GM21576 (cell line): ENCODE measurements at regions not wholly inside any gene's neighbourhood (a gene's known extent, or its start where the extent isn't known, plus 50 kb on each side); places are given as distances from the start of the nearest gene placed in this dataset.

Experiments
- ATAC-seq: cut with Tn5 transposase; IDR thresholded peaks from one replicate; pipeline ENCODE4 v1.9.1; 2021; ENCODE audit warnings: mild to moderate bottlenecking, moderate library complexity; ENCODE audit not compliant: unreplicated experiment

- ATAC-seq = no peak
These were observed 617.2 kb downstream of the CDH18 start for GRCh38 chr5:19370655-19371386.

GRCh38 chr5:19388391-19388790 lies 599.6 kb downstream of the CDH18 start:
- ATAC-seq = no peak

- ATAC-seq = no peak
These were observed 587.0 kb downstream of the CDH18 start for GRCh38 chr5:19401032-19401431.

- no peak for ATAC-seq
These were observed 581.2 kb downstream of the CDH18 start for GRCh38 chr5:19406576-19407365.

- ATAC-seq = no peak
These were observed 579.9 kb downstream of the CDH18 start for GRCh38 chr5:19408149-19408548.

DNA sequence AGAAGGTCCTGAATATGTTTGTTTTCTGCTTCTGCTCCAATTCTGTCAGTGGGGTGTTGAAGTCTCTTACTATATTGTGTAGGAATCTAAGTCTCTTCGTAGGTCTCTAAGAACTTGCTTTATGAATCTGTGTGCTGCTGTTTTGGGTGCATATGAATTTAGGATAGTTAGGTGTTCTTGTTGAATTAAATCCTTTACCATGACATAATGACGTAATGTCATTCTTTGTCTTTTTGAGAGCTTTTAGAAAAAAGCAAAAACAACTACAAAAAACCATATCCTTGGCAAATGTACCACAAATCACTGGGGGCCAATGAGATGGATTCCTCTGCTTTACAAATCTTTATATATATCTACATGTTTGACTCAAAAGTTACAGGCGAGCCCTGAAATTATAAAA lies 576.1 kb downstream of the CDH18 start:
- no peak for ATAC-seq
